CD4-positive, alpha-beta T cell (primary cell): ENCODE measurements at regions not wholly inside any gene's neighbourhood (a gene's known extent, or its start where the extent isn't known, plus 50 kb on each side); places are given as distances from the start of the nearest gene placed in this dataset.

Experiments
- ATAC-seq: fragments of 200-7000 bp; cut with Tn5 transposase; one replicate; pipeline ENCODE4 v1.10.0; 2022; ENCODE audit warnings: mild to moderate bottlenecking; ENCODE audit not compliant: poor library complexity
- CTCF ChIA-PET: fragments of 350-600 bp; sonication (Branson Sonifier 250); formaldehyde crosslinking; loops from one replicate; lab custom pipeline; 2021; ENCODE audit warnings: antibody characterized with exemption, inconsistent platforms; lab: Charles Lee
- POLR2A ChIA-PET: fragments of 350-600 bp; sonication (Branson Sonifier 250); formaldehyde crosslinking; loops from one replicate; lab custom pipeline; 2021; ENCODE audit warnings: antibody characterized with exemption, inconsistent platforms; lab: Charles Lee
- DNase-seq, 14 experiments: peaks; one replicate each; pipeline ENCODE4 v3.0.0-alpha.2; 2013 to 2020; ENCODE audit warnings: mixed read lengths in 2 of 14
- H3K27ac ChIP-seq, 2 donors: one replicate each; pipeline versions ENCODE4 v1.5.1 to v1.7.0; 2013; ENCODE audit warnings: low read length in 2 of 2, low read depth in 1 of 2, mild to moderate bottlenecking in 1 of 2
- H3K27me3 ChIP-seq, 2 experiments: 1 replicate in 1 of 2; 2 replicates in 1 of 2; pipeline versions ENCODE4 v1.6.1 to v1.7.0; 2013; ENCODE audit warnings: low read length in 2 of 2, control low read depth in 1 of 2, mild to moderate bottlenecking in 1 of 2, moderate library complexity in 1 of 2; ENCODE audit not compliant: insufficient read depth in 2 of 2, control insufficient read depth in 1 of 2
- H3K36me3 ChIP-seq: one replicate; pipeline ENCODE4 v1.6.1; 2013; ENCODE audit warnings: low read length, control low read depth; ENCODE audit not compliant: insufficient read depth
- H3K4me1 ChIP-seq: one replicate; pipeline ENCODE4 v1.6.1; 2013; ENCODE audit warnings: low read length, control low read depth; ENCODE audit not compliant: insufficient read depth
- H3K4me3 ChIP-seq: one replicate; pipeline ENCODE4 v1.5.1; 2013; ENCODE audit warnings: mild to moderate bottlenecking, low read length, moderate library complexity
- H3K9me3 ChIP-seq, 2 experiments: 1 replicate in 1 of 2; 2 replicates in 1 of 2; pipeline versions ENCODE4 v1.6.1 to v1.7.0; 2013; ENCODE audit warnings: low read length in 2 of 2, mild to moderate bottlenecking in 2 of 2, control low read depth in 1 of 2, moderate library complexity in 1 of 2; ENCODE audit not compliant: control insufficient read depth in 1 of 2, insufficient read depth in 1 of 2
- H3K27ac Mint-ChIP-seq: one replicate; pipeline ENCODE4 v1.8.0; 2020; ENCODE audit warnings: mixed read lengths
- H3K27me3 Mint-ChIP-seq: one replicate; pipeline ENCODE4 v1.8.0; 2021; ENCODE audit warnings: mixed read lengths
- H3K36me3 Mint-ChIP-seq: one replicate; pipeline ENCODE4 v1.8.0; 2021; ENCODE audit warnings: low read depth, mixed read lengths
- H3K4me1 Mint-ChIP-seq: one replicate; pipeline ENCODE4 v1.8.0; 2021; ENCODE audit warnings: low read depth, mixed read lengths
- H3K4me3 Mint-ChIP-seq: one replicate; pipeline ENCODE4 v1.8.0; 2020; ENCODE audit warnings: mild to moderate bottlenecking, mixed read lengths
- H3K9me3 Mint-ChIP-seq: one replicate; pipeline ENCODE4 v1.8.0; 2020; ENCODE audit warnings: mixed read lengths
- intact Hi-C, 2 experiments: fragments of 100-400 bp; cut with DNase I in 1 of 2; cut with micrococcal nuclease in 1 of 2; formaldehyde crosslinking; loops; one replicate each; pipeline versions ENCODE4 v1.15.1 to v1.9.0; 2023 to 2025; cut with DNase I, micrococcal nuclease
- TF ChIP-seq, protein P1 (sequence below): fragments of 200-600 bp; IDR thresholded peaks from one replicate; pipeline ENCODE4 v1.8.0; 2022; ENCODE audit warnings: antibody characterized with exemption, mild to moderate bottlenecking

DNA sequence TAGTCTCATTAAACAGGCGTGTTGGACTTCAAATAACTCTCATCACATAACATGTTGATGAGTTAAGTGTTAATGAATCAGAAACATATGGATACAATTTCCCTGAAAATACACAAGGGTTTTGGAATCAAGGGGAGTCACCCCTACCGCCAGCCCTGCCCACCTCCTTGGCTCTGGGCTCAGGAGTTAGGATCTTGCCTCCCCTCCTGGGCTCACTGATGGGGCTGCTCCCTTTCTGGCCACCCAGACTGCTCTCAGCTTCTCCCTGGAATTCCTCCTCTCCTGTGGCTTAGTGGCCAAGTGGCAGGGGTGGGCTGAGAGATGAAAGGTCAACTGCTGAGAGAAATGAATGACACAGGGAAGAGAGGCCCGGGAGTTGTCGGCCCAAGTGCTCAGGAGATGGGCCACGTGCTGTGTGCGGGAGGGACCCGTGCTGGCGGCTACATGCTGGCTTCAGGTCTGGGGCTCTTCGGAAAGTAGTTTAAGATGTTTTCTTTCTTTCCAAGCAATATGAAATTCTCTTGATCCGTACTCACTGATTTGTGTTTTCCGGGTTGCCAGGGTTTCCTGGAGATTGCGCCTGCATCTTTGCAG, 55.8 kb upstream of the TNP1 start:
- Histone ChIP-seq H3K36me3 (no peaks in the 10 kb centered on the region), H3K4me3 (no peak overlapping the region), H3K27ac (no peak overlapping the region), H3K4me1 (no peaks in the 10 kb centered on the region), H3K9me3 (peaks cover 0 to 3% of the 10 kb centered on the region in 2 experiments), H3K27me3 (no peaks in the 10 kb centered on the region)
- TF ChIP-seq, protein P1, sequence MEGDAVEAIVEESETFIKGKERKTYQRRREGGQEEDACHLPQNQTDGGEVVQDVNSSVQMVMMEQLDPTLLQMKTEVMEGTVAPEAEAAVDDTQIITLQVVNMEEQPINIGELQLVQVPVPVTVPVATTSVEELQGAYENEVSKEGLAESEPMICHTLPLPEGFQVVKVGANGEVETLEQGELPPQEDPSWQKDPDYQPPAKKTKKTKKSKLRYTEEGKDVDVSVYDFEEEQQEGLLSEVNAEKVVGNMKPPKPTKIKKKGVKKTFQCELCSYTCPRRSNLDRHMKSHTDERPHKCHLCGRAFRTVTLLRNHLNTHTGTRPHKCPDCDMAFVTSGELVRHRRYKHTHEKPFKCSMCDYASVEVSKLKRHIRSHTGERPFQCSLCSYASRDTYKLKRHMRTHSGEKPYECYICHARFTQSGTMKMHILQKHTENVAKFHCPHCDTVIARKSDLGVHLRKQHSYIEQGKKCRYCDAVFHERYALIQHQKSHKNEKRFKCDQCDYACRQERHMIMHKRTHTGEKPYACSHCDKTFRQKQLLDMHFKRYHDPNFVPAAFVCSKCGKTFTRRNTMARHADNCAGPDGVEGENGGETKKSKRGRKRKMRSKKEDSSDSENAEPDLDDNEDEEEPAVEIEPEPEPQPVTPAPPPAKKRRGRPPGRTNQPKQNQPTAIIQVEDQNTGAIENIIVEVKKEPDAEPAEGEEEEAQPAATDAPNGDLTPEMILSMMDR = no peak
- H3K36me3 Mint-ChIP-seq = no peaks in the 10 kb centered on the region
- H3K4me1 Mint-ChIP-seq = no peaks in the 10 kb centered on the region
- H3K4me3 Mint-ChIP-seq = no peak overlapping the region
- no peak overlapping the region for H3K27ac Mint-ChIP-seq
- no peak for ATAC-seq
- no peak for DNase-seq
- ChIA-PET POLR2A (no interaction called here), CTCF (no interaction called here)
- intact Hi-C loops = no loop called here
- H3K9me3 Mint-ChIP-seq = no peaks in the 10 kb centered on the region
- H3K27me3 Mint-ChIP-seq = no peaks in the 10 kb centered on the region

DNA sequence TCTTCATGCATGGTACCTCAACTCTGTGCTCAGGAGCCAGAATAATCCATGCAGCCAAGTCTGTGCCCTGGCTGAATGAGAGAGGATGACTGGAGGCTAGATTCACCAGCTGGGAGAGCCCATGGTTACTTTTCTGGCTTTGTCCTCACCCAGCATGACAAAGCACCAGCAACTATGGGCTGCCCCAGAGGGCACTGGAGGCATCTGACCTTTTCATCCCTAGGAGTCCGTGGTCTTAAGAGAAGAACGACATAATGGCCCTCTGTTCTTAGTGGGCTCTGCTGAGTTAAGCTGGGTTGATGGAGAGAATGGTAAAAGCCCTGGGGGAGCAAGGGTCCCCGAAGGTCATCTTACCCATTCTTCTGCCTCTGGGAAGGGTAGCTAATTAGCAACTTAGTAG, 54.6 kb upstream of the TNP1 start:
- Histone ChIP-seq H3K4me3 (no peak overlapping the region), H3K9me3 (peaks cover 0 to 3% of the 10 kb centered on the region in 2 experiments), H3K27ac (no peak overlapping the region), H3K36me3 (no peaks in the 10 kb centered on the region), H3K27me3 (no peaks in the 10 kb centered on the region), H3K4me1 (no peaks in the 10 kb centered on the region)
- no peak for ATAC-seq
- ChIA-PET POLR2A (no interaction called here), CTCF (no interaction called here)
- H3K9me3 Mint-ChIP-seq = no peaks in the 10 kb centered on the region
- no peak overlapping the region for H3K4me3 Mint-ChIP-seq
- intact Hi-C loops = no loop called here
- H3K27ac Mint-ChIP-seq = no peak overlapping the region
- H3K27me3 Mint-ChIP-seq = no peaks in the 10 kb centered on the region
- TF ChIP-seq, protein P1 = no peak
- no peaks in the 10 kb centered on the region for H3K36me3 Mint-ChIP-seq
- no peaks in the 10 kb centered on the region for H3K4me1 Mint-ChIP-seq
- DNase-seq = no peak

DNA sequence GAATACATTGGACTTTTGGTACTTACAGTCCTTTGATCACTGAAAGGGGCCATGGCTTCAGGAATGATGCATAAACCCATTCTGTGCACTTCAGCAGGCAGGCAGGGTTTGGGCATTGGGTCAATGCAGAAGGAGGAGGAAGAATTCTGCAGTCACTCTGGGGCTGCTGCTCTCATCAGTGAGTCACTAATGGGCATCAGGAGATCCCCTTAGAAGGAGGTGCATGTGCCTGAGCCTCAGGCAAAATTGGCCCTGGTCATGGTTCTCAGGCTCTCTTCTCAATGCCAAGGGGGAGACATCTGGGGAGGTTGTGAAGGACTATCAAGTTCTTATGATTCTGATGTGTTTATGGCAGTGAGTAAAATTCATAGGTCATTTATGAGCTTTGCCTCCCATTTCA, 52.0 kb upstream of the TNP1 start:
- ATAC-seq (no peak), DNase-seq (no peak)
- Histone ChIP-seq H3K4me1 (no peaks in the 10 kb centered on the region), H3K27ac (no peak overlapping the region), H3K27me3 (no peaks in the 10 kb centered on the region), H3K36me3 (no peaks in the 10 kb centered on the region), H3K9me3 (peaks cover 0 to 3% of the 10 kb centered on the region in 2 experiments), H3K4me3 (no peak overlapping the region)
- no peaks in the 10 kb centered on the region for H3K36me3 Mint-ChIP-seq
- intact Hi-C loops = no loop called here
- TF ChIP-seq, protein P1 = no peak
- H3K27ac Mint-ChIP-seq = no peak overlapping the region
- H3K4me1 Mint-ChIP-seq = no peaks in the 10 kb centered on the region
- POLR2A ChIA-PET = no interaction called here
- H3K4me3 Mint-ChIP-seq = no peak overlapping the region
- CTCF ChIA-PET = no interaction called here
- no peaks in the 10 kb centered on the region for H3K27me3 Mint-ChIP-seq
- no peaks in the 10 kb centered on the region for H3K9me3 Mint-ChIP-seq
